Mesodermal cell (in vitro differentiated cells): ENCODE measurements at regions not wholly inside any gene's neighbourhood (a gene's known extent, or its start where the extent isn't known, plus 50 kb on each side); places are given as distances from the start of the nearest gene placed in this dataset.

Experiments used
- H3K27ac ChIP-seq: 2 replicates; pipeline ENCODE4 v1.7.0; 2013; ENCODE audit warnings: mild to moderate bottlenecking, low read depth, low read length, moderate library complexity; ENCODE audit not compliant: severe bottlenecking
- H3K36me3 ChIP-seq: 2 replicates; pipeline ENCODE4 v1.7.1; 2013; ENCODE audit warnings: mild to moderate bottlenecking, low read length, moderate library complexity; ENCODE audit not compliant: control insufficient read depth, insufficient read depth
- H3K4me1 ChIP-seq: one replicate; pipeline ENCODE4 v1.7.1; 2013; ENCODE audit warnings: mild to moderate bottlenecking, low read length; ENCODE audit not compliant: insufficient read depth, control insufficient read depth, poor library complexity, severe bottlenecking
- H3K4me3 ChIP-seq: 2 replicates; pipeline ENCODE4 v1.7.0; 2013; ENCODE audit warnings: low read length, control low read depth, mild to moderate bottlenecking; ENCODE audit not compliant: insufficient read depth, poor library complexity, severe bottlenecking; ENCODE audit errors: extremely low read depth
- H3K9me3 ChIP-seq: 2 replicates; pipeline ENCODE4 v1.7.1; 2013; ENCODE audit warnings: mild to moderate bottlenecking, low read length, moderate library complexity; ENCODE audit not compliant: control insufficient read depth
- WGBS, 2 experiments: methylation state at CpG; one replicate each; pipeline ENCODE4 v1.1.5; 2013; ENCODE audit warnings: missing lambda C conversion rate in 2 of 2; ENCODE audit not compliant: insufficient coverage in 2 of 2; 5-methylcytosine and 5-hydroxymethylcytosine counted together

DNA sequence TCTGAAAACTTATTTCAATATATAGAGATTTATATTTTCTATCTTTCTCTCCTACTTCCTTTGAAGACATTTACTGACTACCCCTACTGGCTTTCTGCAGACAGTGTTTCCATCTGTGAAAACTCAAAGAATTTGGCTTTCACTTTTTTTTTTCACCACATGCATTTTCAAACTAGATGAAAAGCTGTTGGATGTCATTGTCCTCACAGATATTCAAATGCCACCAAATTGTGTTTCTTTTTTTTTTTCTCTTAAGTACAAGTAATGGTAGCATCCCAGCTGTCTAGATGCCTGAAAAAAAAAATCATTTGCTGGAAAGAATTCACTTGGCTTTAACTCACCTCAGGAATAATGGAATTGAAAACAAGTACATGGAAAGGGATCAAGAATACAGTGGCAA is 2258.6 kb upstream of the ACO1 start:
- H3K9me3 ChIP-seq: no peaks in the 10 kb centered on the region
- no peak overlapping the region for H3K4me3 ChIP-seq
- no peaks in the 10 kb centered on the region for H3K4me1 ChIP-seq
- no peak overlapping the region for H3K27ac ChIP-seq
- H3K36me3 ChIP-seq: no peaks in the 10 kb centered on the region

DNA sequence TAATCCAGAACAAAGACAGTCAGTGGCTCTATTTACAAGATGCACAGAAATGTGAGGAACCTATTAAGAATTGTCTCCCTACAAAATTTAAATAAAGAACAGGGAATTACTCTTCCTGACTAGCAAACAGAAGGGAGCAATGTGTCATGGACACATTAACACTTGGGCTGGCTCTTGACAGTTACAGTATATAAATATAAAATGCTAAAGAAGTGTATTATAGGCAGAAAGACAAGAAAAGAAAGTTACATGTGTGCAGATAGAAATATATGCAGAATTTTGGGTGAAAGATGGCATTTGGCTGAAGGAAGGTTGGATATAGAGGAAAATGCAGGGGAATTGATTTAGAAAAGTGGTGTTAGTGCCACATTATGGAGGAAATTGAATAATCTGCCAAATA is 2257.1 kb upstream of the ACO1 start:
- H3K36me3 ChIP-seq: no peaks in the 10 kb centered on the region
- no peaks in the 10 kb centered on the region for H3K4me1 ChIP-seq
- no peak overlapping the region for H3K27ac ChIP-seq
- H3K4me3 ChIP-seq: no peak overlapping the region
- H3K9me3 ChIP-seq: no peaks in the 10 kb centered on the region

DNA sequence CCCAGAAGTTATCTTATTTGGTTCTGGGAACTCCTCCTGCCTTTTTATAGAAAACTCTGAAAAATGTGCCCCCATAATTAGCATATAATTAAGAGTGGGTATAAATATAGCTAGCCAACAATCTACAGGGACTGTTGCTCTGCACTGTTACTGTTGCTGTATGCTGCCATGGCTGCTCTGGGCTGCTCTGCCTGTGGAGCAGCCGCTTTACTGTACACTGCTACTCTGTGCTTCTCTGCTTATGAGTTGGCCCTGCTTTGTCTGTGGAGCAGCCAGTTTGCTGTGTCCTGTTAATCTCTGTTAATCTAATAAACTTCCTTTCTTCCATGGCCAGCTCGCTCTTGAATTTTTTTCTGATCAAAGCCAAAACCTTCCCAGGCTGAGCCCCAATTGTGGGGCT is 2244.0 kb upstream of the ACO1 start:
- Histone ChIP-seq H3K4me3 (no peak overlapping the region), H3K9me3 (no peaks in the 10 kb centered on the region), H3K4me1 (no peaks in the 10 kb centered on the region), H3K27ac (no peak overlapping the region), H3K36me3 (no peaks in the 10 kb centered on the region)
- 100% methylated on average over 1 of the region's 2 CpGs for WGBS, 2 experiments

DNA sequence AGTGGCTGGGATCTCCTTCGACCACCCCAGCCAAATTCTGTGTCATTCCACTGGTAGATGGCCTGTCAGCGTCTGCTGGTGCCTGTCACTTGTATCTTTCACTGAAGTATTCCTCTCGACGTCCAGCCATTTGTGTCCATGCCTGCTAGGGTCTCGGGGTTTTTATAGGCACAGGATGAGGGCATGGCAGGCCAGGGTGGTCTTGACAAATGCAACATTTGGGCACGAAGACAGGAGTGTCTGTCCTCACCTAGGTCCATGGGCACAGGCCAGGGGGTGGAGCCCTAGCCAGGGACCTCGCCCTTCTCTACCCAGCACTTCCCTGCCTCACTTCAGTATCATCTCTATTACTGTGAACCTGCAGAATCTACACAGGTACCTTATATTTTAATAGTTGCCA is 2223.9 kb upstream of the ACO1 start:
- no peaks in the 10 kb centered on the region for H3K9me3 ChIP-seq
- H3K27ac ChIP-seq: no peak overlapping the region
- H3K4me3 ChIP-seq: no peak overlapping the region
- H3K36me3 ChIP-seq: no peaks in the 10 kb centered on the region
- 92 to 100% methylated on average over 5 of the region's 7 CpGs for WGBS, 2 experiments
- H3K4me1 ChIP-seq: no peaks in the 10 kb centered on the region

DNA sequence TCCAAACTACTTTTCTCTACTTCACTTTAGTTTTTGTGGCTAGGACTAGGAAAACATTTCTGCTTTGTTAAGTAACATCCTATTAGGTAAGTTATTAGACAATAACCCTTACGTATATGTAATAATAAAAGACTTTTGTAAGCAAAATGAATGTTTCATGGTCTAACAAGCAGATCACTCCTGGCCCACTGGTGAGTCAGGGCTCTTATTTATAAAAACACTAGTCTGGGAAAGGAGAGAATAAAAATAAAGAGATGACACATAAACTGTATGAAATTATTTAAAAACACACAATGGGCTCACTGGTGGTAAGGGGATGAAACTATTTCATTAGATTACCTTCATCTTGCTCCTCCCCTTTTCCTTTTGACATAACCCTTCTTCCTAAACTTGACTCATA is 2212.2 kb upstream of the ACO1 start:
- no peak overlapping the region for H3K4me3 ChIP-seq
- H3K4me1 ChIP-seq: no peaks in the 10 kb centered on the region
- H3K36me3 ChIP-seq: no peaks in the 10 kb centered on the region
- no peaks in the 10 kb centered on the region for H3K9me3 ChIP-seq
- no peak overlapping the region for H3K27ac ChIP-seq
- WGBS, 2 experiments: no CpG with 5 or more reads among the region's 1 CpG

DNA sequence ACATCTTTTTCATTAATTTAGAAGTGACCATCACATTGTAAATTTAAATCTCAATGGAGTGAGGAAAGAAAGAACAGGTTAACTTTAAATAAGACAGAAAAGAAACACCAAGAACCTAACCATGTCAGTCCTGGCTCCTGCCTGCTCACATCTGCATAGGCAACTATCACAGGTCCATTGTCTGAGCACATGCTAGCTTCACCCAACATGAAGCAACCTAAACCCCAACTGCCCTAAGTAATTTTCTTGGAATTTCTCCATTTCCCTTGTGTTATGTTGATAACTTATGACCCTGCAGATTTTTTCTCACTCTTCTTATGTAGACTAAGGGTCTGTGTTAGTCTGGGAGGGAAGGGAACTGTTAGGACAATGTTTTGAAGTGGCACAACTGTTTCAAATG is 2205.8 kb upstream of the ACO1 start:
- Histone ChIP-seq H3K4me3 (no peak overlapping the region), H3K36me3 (no peaks in the 10 kb centered on the region), H3K4me1 (no peaks in the 10 kb centered on the region), H3K9me3 (no peaks in the 10 kb centered on the region), H3K27ac (no peak overlapping the region)

DNA sequence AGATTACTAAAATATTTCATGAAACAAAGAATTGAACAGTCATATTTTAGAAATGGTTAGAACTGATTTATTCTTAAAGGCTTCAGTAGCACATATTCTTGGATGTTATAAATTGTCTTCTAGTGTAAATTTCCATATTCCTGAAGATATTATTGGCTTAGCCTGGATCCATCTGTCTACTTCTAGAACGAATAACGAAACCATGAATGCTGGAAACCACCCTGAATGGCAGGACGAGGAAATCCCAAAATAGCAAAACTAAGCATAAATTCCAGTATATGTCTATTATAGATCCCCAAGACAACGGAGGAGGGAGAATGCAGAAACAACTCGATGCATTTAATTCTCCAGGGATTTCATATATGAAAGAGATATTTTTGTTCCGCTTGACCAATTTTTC is 2191.0 kb upstream of the ACO1 start:
- no peaks in the 10 kb centered on the region for H3K36me3 ChIP-seq
- H3K27ac ChIP-seq: no peak overlapping the region
- peaks cover 4% of the 10 kb centered on the region for H3K9me3 ChIP-seq
- no peaks in the 10 kb centered on the region for H3K4me1 ChIP-seq
- no peak overlapping the region for H3K4me3 ChIP-seq
- no CpG with 5 or more reads among the region's 6 CpGs for WGBS, 2 experiments

DNA sequence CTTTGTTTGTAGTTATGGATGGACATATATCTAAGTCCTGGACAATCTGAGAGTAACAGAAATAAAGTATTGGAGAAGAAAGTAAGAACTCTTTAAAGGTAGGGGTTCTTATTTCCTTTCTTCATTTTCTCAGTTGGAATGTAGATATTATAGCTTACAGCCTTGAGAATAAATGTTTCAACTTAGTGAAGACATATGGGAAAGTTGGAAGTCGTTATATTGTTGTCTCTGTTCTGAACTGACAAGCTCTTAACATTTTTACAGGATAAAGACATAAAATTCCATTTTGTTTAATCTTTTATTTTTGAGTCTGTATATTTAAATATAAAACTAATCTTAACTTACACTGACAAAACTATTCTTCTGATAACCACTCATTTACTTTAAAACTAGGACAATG is 2187.5 kb upstream of the ACO1 start:
- H3K9me3 ChIP-seq: no peaks in the 10 kb centered on the region
- H3K27ac ChIP-seq: no peak overlapping the region
- no peaks in the 10 kb centered on the region for H3K36me3 ChIP-seq
- H3K4me1 ChIP-seq: no peaks in the 10 kb centered on the region
- WGBS, 2 experiments: no CpG with 5 or more reads among the region's 1 CpG
- H3K4me3 ChIP-seq: no peak overlapping the region

DNA sequence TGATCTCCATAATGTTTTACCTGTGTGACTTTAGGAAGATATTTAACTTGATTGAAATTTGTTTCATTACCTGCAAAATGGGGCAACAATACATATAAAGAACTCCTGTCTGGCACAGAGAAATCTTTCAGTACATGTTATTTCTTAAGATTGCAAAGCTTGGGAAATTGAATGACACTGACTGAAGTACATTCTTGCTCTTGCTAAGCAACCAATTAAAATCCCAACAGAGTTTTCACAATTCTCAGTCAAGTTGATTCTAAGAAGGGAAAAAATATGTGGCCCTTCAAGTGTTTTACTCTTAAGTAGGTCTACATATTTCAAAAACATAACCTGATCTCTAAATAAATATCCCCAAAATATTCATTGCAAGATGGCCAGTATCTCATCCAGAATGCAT is 2187.0 kb upstream of the ACO1 start:
- Histone ChIP-seq H3K9me3 (no peaks in the 10 kb centered on the region), H3K27ac (no peak overlapping the region), H3K36me3 (no peaks in the 10 kb centered on the region), H3K4me1 (no peaks in the 10 kb centered on the region), H3K4me3 (no peak overlapping the region)

DNA sequence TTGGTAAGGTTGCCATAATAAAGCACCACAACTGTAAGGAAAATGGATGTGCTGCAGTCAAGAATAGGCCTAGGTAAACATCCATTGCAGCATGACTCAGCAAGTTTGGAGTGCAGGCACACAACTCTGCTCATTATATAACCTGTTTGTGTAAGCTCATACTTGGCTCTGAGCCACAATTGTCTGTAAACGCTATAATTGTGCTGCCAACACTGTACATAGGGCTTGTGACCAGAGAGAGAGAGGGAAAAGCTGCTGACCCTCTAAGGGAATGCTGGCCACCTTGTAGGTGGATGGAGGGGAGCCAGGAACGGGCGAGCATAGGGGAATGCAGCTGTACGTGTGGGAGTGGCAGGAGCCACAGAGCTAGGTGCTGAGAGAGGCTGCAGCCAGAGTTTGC is 2186.5 kb upstream of the ACO1 start:
- H3K36me3 ChIP-seq: no peaks in the 10 kb centered on the region
- no peak overlapping the region for H3K4me3 ChIP-seq
- H3K4me1 ChIP-seq: no peaks in the 10 kb centered on the region
- H3K9me3 ChIP-seq: no peaks in the 10 kb centered on the region
- H3K27ac ChIP-seq: no peak overlapping the region
- WGBS, 2 experiments: 88 to 90% methylated on average over 2 to 4 of the region's 4 CpGs

DNA sequence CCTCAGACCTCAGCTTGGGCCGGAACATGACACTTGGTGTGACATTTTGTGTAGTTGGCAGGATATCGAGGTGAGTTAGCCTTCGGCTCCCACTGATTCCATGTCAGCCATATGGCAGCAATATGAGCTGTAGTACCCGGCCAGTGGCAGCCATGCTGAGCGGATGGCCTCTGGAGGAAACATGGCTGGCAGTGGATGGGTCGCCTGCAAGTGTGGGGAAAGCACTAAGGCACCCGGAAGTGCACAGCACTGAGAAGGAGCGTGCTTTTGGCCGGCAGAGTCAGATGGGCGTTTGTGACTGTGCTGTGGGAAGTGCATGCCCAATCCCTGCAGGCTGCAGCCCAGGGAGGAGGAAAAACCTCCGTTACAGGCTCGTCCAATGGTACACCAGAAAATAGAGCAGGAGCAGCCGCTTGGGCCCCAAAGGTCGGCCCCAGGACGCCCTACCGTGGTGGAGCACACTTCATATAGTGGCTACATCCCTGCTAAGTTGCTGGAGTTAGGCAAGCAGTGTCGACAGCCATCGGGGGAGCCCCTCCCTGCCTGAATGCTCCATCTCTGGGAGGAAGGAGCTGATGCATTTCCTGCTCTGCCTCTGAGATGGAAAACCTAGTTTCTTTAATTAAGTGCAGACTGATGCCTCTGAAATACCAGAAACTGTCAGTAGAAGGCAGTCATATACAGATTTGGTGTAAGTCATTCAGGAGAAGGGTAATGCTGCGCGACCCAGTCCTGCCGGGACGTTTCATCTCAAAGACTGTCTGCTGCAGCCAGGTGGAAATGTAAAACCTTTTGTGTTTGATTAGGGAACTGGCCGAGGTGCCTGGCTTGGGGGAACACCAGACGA is 2185.8 kb upstream of the ACO1 start:
- no peaks in the 10 kb centered on the region for H3K4me1 ChIP-seq
- WGBS, 2 experiments: 91 to 94% methylated on average over 22 to 23 of the region's 24 CpGs
- H3K27ac ChIP-seq: no peak overlapping the region
- H3K36me3 ChIP-seq: no peaks in the 10 kb centered on the region
- H3K4me3 ChIP-seq: no peak overlapping the region
- no peaks in the 10 kb centered on the region for H3K9me3 ChIP-seq
